ENCODE measurements at regions not wholly inside any gene's neighbourhood (a gene's known extent, or its start where the extent isn't known, plus 50 kb on each side); places are given as distances from the start of the nearest gene placed in this dataset.

DNA sequence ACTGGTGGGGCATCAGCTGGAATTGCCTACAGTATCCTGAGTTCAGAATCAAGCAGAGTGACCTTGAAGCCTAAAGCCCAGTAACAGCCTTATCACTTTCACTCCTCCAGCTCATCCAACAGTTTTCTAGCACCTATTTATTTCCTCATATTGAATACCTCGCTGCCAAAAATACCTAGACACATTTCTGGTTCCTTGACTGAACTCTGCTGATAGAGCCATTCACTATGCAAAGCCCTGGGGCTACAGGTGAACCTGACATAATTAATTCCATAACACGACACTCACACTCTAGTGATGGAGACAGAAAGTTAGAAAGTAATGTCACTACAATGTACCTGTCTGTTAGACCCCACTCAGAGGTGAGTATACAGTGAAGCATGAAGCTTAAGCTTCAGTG lies 149.0 kb upstream of the STX18 start:
- TF ChIP-seq, protein P1, sequence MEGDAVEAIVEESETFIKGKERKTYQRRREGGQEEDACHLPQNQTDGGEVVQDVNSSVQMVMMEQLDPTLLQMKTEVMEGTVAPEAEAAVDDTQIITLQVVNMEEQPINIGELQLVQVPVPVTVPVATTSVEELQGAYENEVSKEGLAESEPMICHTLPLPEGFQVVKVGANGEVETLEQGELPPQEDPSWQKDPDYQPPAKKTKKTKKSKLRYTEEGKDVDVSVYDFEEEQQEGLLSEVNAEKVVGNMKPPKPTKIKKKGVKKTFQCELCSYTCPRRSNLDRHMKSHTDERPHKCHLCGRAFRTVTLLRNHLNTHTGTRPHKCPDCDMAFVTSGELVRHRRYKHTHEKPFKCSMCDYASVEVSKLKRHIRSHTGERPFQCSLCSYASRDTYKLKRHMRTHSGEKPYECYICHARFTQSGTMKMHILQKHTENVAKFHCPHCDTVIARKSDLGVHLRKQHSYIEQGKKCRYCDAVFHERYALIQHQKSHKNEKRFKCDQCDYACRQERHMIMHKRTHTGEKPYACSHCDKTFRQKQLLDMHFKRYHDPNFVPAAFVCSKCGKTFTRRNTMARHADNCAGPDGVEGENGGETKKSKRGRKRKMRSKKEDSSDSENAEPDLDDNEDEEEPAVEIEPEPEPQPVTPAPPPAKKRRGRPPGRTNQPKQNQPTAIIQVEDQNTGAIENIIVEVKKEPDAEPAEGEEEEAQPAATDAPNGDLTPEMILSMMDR (IDR thresholded peaks at IDR 0.05; ENCODE audit: extremely low read depth in 1 of 2, insufficient read depth in 1 of 2, low read depth in 1 of 2, low read length in 2 of 2), result no peak
- TF ChIP-seq POLR2AphosphoS5 (IDR thresholded peaks at IDR 0.05; ENCODE audit: insufficient read depth, low read depth, low read length) (no peak), EZH2 (IDR thresholded peaks at IDR 0.05; ENCODE audit: borderline replicate concordance, low read depth, low read length, severe bottlenecking) (no peak), POLR2A (IDR thresholded peaks at IDR 0.05; ENCODE audit: low read depth, low read length) (no peak), JUN (IDR thresholded peaks at IDR 0.05; ENCODE audit: borderline replicate concordance, insufficient read depth, insufficient read length, low read depth) (no peak), MYC (IDR thresholded peaks at IDR 0.05; ENCODE audit: low read depth, low read length) (no peak), FOS (IDR thresholded peaks at IDR 0.05; ENCODE audit: borderline replicate concordance, insufficient read depth, low read length) (no peak)

Data from endothelial cell of umbilical vein (primary cell).